Smooth muscle cell (in vitro differentiated cells): ENCODE measurements at regions not wholly inside any gene's neighbourhood (a gene's known extent, or its start where the extent isn't known, plus 50 kb on each side); places are given as distances from the start of the nearest gene placed in this dataset.

Source experiments
- DNase-seq: peaks from one replicate; lab custom pipeline; 2025; ENCODE audit not compliant: unreplicated experiment; lab: John Stamatoyannopoulos, UW
- H2AFZ ChIP-seq: fragments of 200-600 bp; sonication (generic); 2 replicates; pipeline ENCODE4 v1.6.0; 2016; ENCODE audit warnings: antibody characterized with exemption, low read depth, mild to moderate bottlenecking
- H3F3A ChIP-seq: fragments of 200-600 bp; sonication (generic); 2 replicates; pipeline ENCODE4 v1.6.0; 2017; ENCODE audit warnings: antibody characterized with exemption, low read depth
- H3K27ac ChIP-seq: fragments of 200-600 bp; sonication (generic); 2 replicates; pipeline ENCODE4 v1.5.1; 2016; ENCODE audit warnings: low read depth, mild to moderate bottlenecking
- H3K27me3 ChIP-seq: fragments of 200-600 bp; sonication (generic); 2 replicates; pipeline ENCODE4 v1.6.1; 2016; ENCODE audit warnings: low read depth, mild to moderate bottlenecking
- H3K36me3 ChIP-seq: fragments of 200-600 bp; sonication (generic); 2 replicates; pipeline ENCODE4 v1.5.1; 2016; ENCODE audit warnings: low read depth
- H3K4me1 ChIP-seq: fragments of 200-600 bp; sonication (generic); 2 replicates; pipeline ENCODE4 v1.5.1; 2016; ENCODE audit warnings: low read depth
- H3K4me2 ChIP-seq: fragments of 200-600 bp; sonication (generic); 2 replicates; pipeline ENCODE4 v1.6.0; 2016; ENCODE audit warnings: mild to moderate bottlenecking
- H3K4me3 ChIP-seq: fragments of 200-600 bp; sonication (generic); 2 replicates; pipeline ENCODE4 v1.5.1; 2016; ENCODE audit warnings: mild to moderate bottlenecking
- H3K79me2 ChIP-seq: fragments of 200-600 bp; sonication (generic); 2 replicates; pipeline ENCODE4 v1.6.0; 2016; ENCODE audit warnings: low read depth, mild to moderate bottlenecking
- H3K9ac ChIP-seq: fragments of 200-600 bp; sonication (generic); 2 replicates; pipeline ENCODE4 v1.6.0; 2016; ENCODE audit warnings: low read depth
- H3K9me3 ChIP-seq: fragments of 200-600 bp; sonication (generic); replicated peaks from 2 replicates; pipeline ENCODE4 v1.5.1; 2016; ENCODE audit warnings: low read depth
- H4K20me1 ChIP-seq: fragments of 200-600 bp; sonication (generic); 2 replicates; pipeline ENCODE4 v1.6.0; 2016; ENCODE audit warnings: low read depth
- WGBS: methylation state at CpG from one replicate; pipeline ENCODE4 v1.1.7; 2016; ENCODE audit warnings: low lambda C conversion rate; 5-methylcytosine and 5-hydroxymethylcytosine counted together
- TF ChIP-seq, protein P1 (sequence below): fragments of 200-600 bp; sonication (generic); IDR thresholded peaks from 2 replicates; pipeline ENCODE4 v1.5.1; 2017; ENCODE audit warnings: borderline replicate concordance, mild to moderate bottlenecking, antibody characterized with exemption; ENCODE audit not compliant: insufficient read depth, poor library complexity, severe bottlenecking

GRCh38 chr2:2542966-2543611 lies 212.0 kb upstream of the MYT1L start:
- Histone ChIP-seq H3K4me1 (no peaks in the 10 kb centered on the region), H3K27ac (no peak overlapping the region), H3K36me3 (no peaks in the 10 kb centered on the region), H3K4me2 (no peak overlapping the region), H4K20me1 (no peaks in the 10 kb centered on the region), H3K4me3 (no peak overlapping the region), H3K27me3 (no peaks in the 10 kb centered on the region), H3K9me3 (no peaks in the 10 kb centered on the region), H3K9ac (no peak overlapping the region), H3F3A (no peaks in the 10 kb centered on the region), H2AFZ (no peak overlapping the region), H3K79me2 (no peaks in the 10 kb centered on the region)
- TF ChIP-seq, protein P1, sequence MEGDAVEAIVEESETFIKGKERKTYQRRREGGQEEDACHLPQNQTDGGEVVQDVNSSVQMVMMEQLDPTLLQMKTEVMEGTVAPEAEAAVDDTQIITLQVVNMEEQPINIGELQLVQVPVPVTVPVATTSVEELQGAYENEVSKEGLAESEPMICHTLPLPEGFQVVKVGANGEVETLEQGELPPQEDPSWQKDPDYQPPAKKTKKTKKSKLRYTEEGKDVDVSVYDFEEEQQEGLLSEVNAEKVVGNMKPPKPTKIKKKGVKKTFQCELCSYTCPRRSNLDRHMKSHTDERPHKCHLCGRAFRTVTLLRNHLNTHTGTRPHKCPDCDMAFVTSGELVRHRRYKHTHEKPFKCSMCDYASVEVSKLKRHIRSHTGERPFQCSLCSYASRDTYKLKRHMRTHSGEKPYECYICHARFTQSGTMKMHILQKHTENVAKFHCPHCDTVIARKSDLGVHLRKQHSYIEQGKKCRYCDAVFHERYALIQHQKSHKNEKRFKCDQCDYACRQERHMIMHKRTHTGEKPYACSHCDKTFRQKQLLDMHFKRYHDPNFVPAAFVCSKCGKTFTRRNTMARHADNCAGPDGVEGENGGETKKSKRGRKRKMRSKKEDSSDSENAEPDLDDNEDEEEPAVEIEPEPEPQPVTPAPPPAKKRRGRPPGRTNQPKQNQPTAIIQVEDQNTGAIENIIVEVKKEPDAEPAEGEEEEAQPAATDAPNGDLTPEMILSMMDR: no peak
- no peak for DNase-seq
- WGBS: 72% methylated on average over 25 of the region's 25 CpGs

- Histone ChIP-seq H3K36me3 (no peaks in the 10 kb centered on the region), H3K9me3 (no peaks in the 10 kb centered on the region), H4K20me1 (no peaks in the 10 kb centered on the region), H2AFZ (no peak overlapping the region), H3F3A (no peaks in the 10 kb centered on the region), H3K27ac (no peak overlapping the region), H3K27me3 (no peaks in the 10 kb centered on the region), H3K9ac (no peak overlapping the region), H3K4me2 (no peak overlapping the region), H3K79me2 (no peaks in the 10 kb centered on the region), H3K4me3 (no peak overlapping the region), H3K4me1 (no peaks in the 10 kb centered on the region)
- 69% methylated on average over 4 of the region's 4 CpGs for WGBS
- DNase-seq: no peak
- TF ChIP-seq, protein P1: no peak
Observed at GRCh38 chr2:2542316-2542715, 211.2 kb upstream of the MYT1L start.

- no peak overlapping the region for H3K4me2 ChIP-seq
- H3K4me3 ChIP-seq: no peak overlapping the region
- H2AFZ ChIP-seq: no peak overlapping the region
- no peaks in the 10 kb centered on the region for H4K20me1 ChIP-seq
- H3K27ac ChIP-seq: no peak overlapping the region
- no peak for DNase-seq
- no peaks in the 10 kb centered on the region for H3K79me2 ChIP-seq
- H3K9me3 ChIP-seq: no peaks in the 10 kb centered on the region
- H3F3A ChIP-seq: no peaks in the 10 kb centered on the region
- H3K9ac ChIP-seq: no peak overlapping the region
- no peaks in the 10 kb centered on the region for H3K36me3 ChIP-seq
- no peaks in the 10 kb centered on the region for H3K4me1 ChIP-seq
- H3K27me3 ChIP-seq: no peaks in the 10 kb centered on the region
- WGBS: 79% methylated on average over 9 of the region's 9 CpGs
- TF ChIP-seq, protein P1: no peak
Observed at GRCh38 chr2:2540406-2540805, 209.3 kb upstream of the MYT1L start.

DNA sequence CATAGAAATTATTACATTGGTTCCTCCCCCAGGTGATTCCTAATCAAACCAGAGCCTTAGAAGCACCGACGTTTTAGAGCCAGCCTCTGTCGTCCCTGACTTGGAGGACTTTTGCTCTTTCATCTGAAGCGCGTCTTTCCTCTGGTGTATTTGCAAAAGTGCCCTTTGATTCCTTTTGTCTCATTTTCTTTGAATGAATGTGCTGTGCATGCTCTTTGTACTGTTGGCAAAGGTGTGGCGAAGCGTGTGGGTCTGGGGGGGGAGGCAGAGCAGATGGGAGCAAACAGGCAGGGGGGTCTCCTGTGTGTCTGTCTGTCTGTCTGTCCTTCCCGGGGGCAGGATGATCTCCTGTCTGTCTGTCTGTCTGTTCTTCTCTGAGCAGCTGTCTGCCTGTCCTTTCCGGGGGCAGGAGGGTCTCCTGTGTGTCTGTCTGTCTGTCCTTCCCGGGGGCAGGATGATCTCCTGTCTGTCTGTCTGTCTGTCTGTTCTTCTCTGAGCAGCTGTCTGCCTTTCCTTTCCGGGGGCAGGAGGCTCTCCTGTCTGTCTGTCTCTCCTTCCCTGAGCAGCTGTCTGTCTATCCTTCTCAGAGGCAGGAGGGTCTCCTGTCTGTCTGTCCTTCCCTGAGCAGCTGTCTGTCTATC lies 205.5 kb upstream of the MYT1L start:
- no peak overlapping the region for H2AFZ ChIP-seq
- no peaks in the 10 kb centered on the region for H4K20me1 ChIP-seq
- DNase-seq: no peak
- no peak overlapping the region for H3K9ac ChIP-seq
- no peak overlapping the region for H3K4me3 ChIP-seq
- WGBS: 79% methylated on average over 11 of the region's 11 CpGs
- TF ChIP-seq, protein P1: no peak
- no peaks in the 10 kb centered on the region for H3F3A ChIP-seq
- H3K27ac ChIP-seq: no peak overlapping the region
- H3K79me2 ChIP-seq: no peaks in the 10 kb centered on the region
- no peak overlapping the region for H3K4me2 ChIP-seq
- no peaks in the 10 kb centered on the region for H3K4me1 ChIP-seq
- no peaks in the 10 kb centered on the region for H3K27me3 ChIP-seq
- no peaks in the 10 kb centered on the region for H3K9me3 ChIP-seq
- H3K36me3 ChIP-seq: no peaks in the 10 kb centered on the region
